ENCODE measurements at regions not wholly inside any gene's neighbourhood (a gene's known extent, or its start where the extent isn't known, plus 50 kb on each side); places are given as distances from the start of the nearest gene placed in this dataset.

- TF ChIP-seq, protein P1, sequence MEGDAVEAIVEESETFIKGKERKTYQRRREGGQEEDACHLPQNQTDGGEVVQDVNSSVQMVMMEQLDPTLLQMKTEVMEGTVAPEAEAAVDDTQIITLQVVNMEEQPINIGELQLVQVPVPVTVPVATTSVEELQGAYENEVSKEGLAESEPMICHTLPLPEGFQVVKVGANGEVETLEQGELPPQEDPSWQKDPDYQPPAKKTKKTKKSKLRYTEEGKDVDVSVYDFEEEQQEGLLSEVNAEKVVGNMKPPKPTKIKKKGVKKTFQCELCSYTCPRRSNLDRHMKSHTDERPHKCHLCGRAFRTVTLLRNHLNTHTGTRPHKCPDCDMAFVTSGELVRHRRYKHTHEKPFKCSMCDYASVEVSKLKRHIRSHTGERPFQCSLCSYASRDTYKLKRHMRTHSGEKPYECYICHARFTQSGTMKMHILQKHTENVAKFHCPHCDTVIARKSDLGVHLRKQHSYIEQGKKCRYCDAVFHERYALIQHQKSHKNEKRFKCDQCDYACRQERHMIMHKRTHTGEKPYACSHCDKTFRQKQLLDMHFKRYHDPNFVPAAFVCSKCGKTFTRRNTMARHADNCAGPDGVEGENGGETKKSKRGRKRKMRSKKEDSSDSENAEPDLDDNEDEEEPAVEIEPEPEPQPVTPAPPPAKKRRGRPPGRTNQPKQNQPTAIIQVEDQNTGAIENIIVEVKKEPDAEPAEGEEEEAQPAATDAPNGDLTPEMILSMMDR (IDR thresholded peaks at IDR 0.05; ENCODE audit: unreplicated experiment): no peak
- Mint-ChIP-seq H3K4me3 (no peak overlapping the region), H3K36me3 (no peaks in the 10 kb centered on the region), H3K9me3 (peaks cover 12% of the 10 kb centered on the region), H3K27me3 (ENCODE audit: low read depth) (no peaks in the 10 kb centered on the region), H3K27ac (no peak overlapping the region), H3K4me1 (peaks cover 24% of the 10 kb centered on the region)
- no peak for DNase-seq (ENCODE audit: low spot score in 2 of 2, unreplicated experiment in 2 of 2)
Measured at GRCh38 chr10:110380293-110380692, 75.6 kb upstream of the SMNDC1 start.

DNA sequence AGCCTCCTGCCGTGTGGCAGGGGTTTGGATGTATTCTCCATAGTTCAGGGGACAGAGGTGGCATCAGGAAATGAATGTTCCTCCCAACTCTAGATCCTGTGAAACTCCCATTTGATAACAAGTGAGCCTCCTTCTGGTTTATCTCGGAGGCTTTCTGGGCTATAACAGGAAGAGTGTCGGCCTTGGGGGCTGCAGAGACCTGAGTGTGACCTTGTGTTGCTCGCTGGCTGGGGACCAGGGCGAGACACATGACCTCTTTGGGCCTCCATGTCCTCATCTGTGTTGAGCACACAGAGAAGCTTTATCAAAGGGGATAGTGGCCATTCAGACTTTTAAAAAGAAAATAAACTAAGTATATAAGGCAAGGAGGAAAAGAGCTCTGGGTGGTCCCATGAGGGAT lies 78.0 kb upstream of the SMNDC1 start:
- Mint-ChIP-seq H3K27ac (no peak overlapping the region), H3K36me3 (no peaks in the 10 kb centered on the region), H3K4me3 (no peak overlapping the region), H3K27me3 (ENCODE audit: low read depth) (peaks cover 2% of the 10 kb centered on the region), H3K4me1 (peaks cover 6% of the 10 kb centered on the region), H3K9me3 (peaks cover 12% of the 10 kb centered on the region)
- TF ChIP-seq, protein P1 (IDR thresholded peaks at IDR 0.05; ENCODE audit: unreplicated experiment): no peak
- no peak for DNase-seq (ENCODE audit: low spot score in 2 of 2, unreplicated experiment in 2 of 2)

GRCh38 chr10:110387617-110387982 lies 82.9 kb upstream of the SMNDC1 start:
- H3K27me3 Mint-ChIP-seq (ENCODE audit: low read depth): peaks cover 2% of the 10 kb centered on the region
- H3K4me1 Mint-ChIP-seq: peaks cover 9% of the 10 kb centered on the region
- TF ChIP-seq, protein P1 (IDR thresholded peaks at IDR 0.05; ENCODE audit: unreplicated experiment): no peak
- H3K27ac Mint-ChIP-seq: no peak overlapping the region
- no peak for DNase-seq (ENCODE audit: low spot score in 2 of 2, unreplicated experiment in 2 of 2)
- peaks cover 8% of the 10 kb centered on the region for H3K9me3 Mint-ChIP-seq
- no peak overlapping the region for H3K4me3 Mint-ChIP-seq
- H3K36me3 Mint-ChIP-seq: no peaks in the 10 kb centered on the region

DNA sequence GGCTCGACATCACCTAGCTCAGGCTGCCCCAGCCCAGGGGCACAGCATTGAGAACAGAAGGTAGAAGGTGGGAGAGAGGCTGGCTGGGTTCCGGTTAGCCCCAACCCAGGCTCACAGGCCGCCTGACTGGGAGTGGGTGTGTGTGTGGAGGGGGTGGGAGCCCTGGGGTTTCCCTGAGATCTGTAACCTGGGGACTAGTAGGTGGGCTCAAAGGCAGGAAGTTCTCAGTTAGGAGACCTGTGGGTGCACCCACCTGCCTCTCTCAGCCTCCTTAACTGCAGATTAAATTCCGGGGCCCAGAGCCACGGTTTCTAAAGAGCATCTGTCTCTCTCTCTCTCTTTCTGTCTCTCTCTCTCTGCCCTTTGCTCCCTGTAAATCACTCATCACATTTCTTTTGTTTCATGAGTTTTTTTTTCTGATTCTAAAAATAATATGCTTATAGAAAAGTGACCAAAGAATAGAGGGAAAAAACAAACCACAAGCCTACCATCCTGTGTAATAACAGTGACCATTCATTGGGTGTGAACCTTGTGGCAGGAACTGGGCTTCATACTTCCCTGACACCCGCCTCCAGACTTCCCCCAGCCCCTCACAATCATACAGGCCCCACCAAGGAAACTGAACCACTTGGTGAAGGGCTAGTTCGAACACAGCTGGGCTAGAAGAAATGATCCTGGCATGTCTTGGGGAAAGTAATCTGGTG lies 83.4 kb upstream of the SMNDC1 start:
- peaks cover 15% of the 10 kb centered on the region for H3K4me1 Mint-ChIP-seq
- TF ChIP-seq, protein P1 (IDR thresholded peaks at IDR 0.05; ENCODE audit: unreplicated experiment): no peak
- peaks cover 8% of the 10 kb centered on the region for H3K9me3 Mint-ChIP-seq
- H3K27me3 Mint-ChIP-seq (ENCODE audit: low read depth): peaks cover 2% of the 10 kb centered on the region
- H3K27ac Mint-ChIP-seq: no peak overlapping the region
- DNase-seq (ENCODE audit: low spot score in 2 of 2, unreplicated experiment in 2 of 2): no peak
- H3K4me3 Mint-ChIP-seq: no peak overlapping the region
- H3K36me3 Mint-ChIP-seq: no peaks in the 10 kb centered on the region

- H3K36me3 Mint-ChIP-seq: no peaks in the 10 kb centered on the region
- peaks cover 2% of the 10 kb centered on the region for H3K27me3 Mint-ChIP-seq (ENCODE audit: low read depth)
- no peak for DNase-seq (ENCODE audit: low spot score in 2 of 2, unreplicated experiment in 2 of 2)
- H3K9me3 Mint-ChIP-seq: peaks cover 8% of the 10 kb centered on the region
- no peak overlapping the region for H3K4me3 Mint-ChIP-seq
- peaks cover 20% of the 10 kb centered on the region for H3K4me1 Mint-ChIP-seq
- TF ChIP-seq, protein P1 (IDR thresholded peaks at IDR 0.05; ENCODE audit: unreplicated experiment): no peak
- H3K27ac Mint-ChIP-seq: no peak overlapping the region
Measured at GRCh38 chr10:110388687-110389052, 84.0 kb upstream of the SMNDC1 start.

DNA sequence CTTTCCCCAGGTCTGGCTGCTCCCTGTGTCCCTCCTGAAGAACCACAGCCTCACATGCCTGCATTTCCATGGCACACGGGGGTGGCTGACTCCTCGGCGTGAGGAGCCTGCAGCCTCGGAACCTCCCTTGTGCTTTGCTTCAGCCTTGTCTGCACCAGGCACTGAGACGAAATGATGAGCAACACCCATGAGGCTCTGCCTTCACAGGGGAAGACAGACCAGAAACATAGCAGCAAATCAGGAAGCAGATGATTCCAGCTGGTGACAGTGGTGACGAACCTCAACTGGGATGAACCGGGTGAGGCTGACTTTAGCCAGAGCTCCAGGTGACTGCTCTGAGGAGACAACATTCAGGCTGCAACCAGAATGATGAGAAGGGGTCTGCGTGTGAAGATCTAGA lies 84.5 kb upstream of the SMNDC1 start:
- Mint-ChIP-seq H3K27me3 (ENCODE audit: low read depth) (peaks cover 2% of the 10 kb centered on the region), H3K4me1 (peaks cover 20% of the 10 kb centered on the region), H3K36me3 (no peaks in the 10 kb centered on the region), H3K9me3 (peaks cover 7% of the 10 kb centered on the region), H3K27ac (no peak overlapping the region), H3K4me3 (no peak overlapping the region)
- TF ChIP-seq, protein P1 (IDR thresholded peaks at IDR 0.05; ENCODE audit: unreplicated experiment): no peak
- no peak for DNase-seq (ENCODE audit: low spot score in 2 of 2, unreplicated experiment in 2 of 2)

All from mesothelial cell of epicardium (in vitro differentiated cells).